ENCODE measurements at regions not wholly inside any gene's neighbourhood (a gene's known extent, or its start where the extent isn't known, plus 50 kb on each side); places are given as distances from the start of the nearest gene placed in this dataset.

- no peak overlapping the region for H3K4me3 ChIP-seq (ENCODE audit: low read length, poor library complexity, severe bottlenecking)
- H4K20me1 ChIP-seq (ENCODE audit: insufficient read depth, low read length, poor library complexity, severe bottlenecking), result no peaks in the 10 kb centered on the region
- H3K9ac ChIP-seq (ENCODE audit: low read depth, low read length, poor library complexity, severe bottlenecking), result no peak overlapping the region
- no peaks in the 10 kb centered on the region for H3K9me2 ChIP-seq (replicated peaks; ENCODE audit: low read depth, low read length)
- H3K36me3 ChIP-seq (ENCODE audit: insufficient read depth, low read length), result no peaks in the 10 kb centered on the region
- H2AFZ ChIP-seq (ENCODE audit: low read length), result no peak overlapping the region
- no peaks in the 10 kb centered on the region for H3F3A ChIP-seq (ENCODE audit: low read depth)
- no peak overlapping the region for H3K4me2 ChIP-seq (ENCODE audit: low read depth, low read length, poor library complexity, severe bottlenecking)
- TF ChIP-seq CTCF (conservative IDR thresholded peaks at IDR 0.05; ENCODE audit: low read length), result no peak
- no peaks in the 10 kb centered on the region for H3K4me1 ChIP-seq (ENCODE audit: insufficient read depth, low read length, poor library complexity, severe bottlenecking)
- no peaks in the 10 kb centered on the region for H3K9me3 ChIP-seq (ENCODE audit: insufficient read depth, low read depth, low read length)
- no peaks in the 10 kb centered on the region for H3K27me3 ChIP-seq (ENCODE audit: insufficient read depth, low read length, poor library complexity, severe bottlenecking)
- no peaks in the 10 kb centered on the region for H3K79me2 ChIP-seq (ENCODE audit: insufficient read depth, low read length)
Measured at GRCh38 chr1:208934933-208935332, 648.6 kb upstream of the CAMK1G start.

GRCh38 chr1:208935517-208936187 is 647.9 kb upstream of the CAMK1G start:
- H3K27me3 ChIP-seq (ENCODE audit: insufficient read depth, low read length, poor library complexity, severe bottlenecking), result no peaks in the 10 kb centered on the region
- no peak overlapping the region for H2AFZ ChIP-seq (ENCODE audit: low read length)
- H3K36me3 ChIP-seq (ENCODE audit: insufficient read depth, low read length), result no peaks in the 10 kb centered on the region
- H3K79me2 ChIP-seq (ENCODE audit: insufficient read depth, low read length), result no peaks in the 10 kb centered on the region
- H3K9me2 ChIP-seq (replicated peaks; ENCODE audit: low read depth, low read length), result no peaks in the 10 kb centered on the region
- TF ChIP-seq EZH2phosphoT487 (IDR thresholded peaks at IDR 0.05; ENCODE audit: borderline replicate concordance), result no peak
- no peak for TF ChIP-seq CTCF (conservative IDR thresholded peaks at IDR 0.05; ENCODE audit: low read length)
- no peak overlapping the region for H3K9ac ChIP-seq (ENCODE audit: low read depth, low read length, poor library complexity, severe bottlenecking)
- H3K4me2 ChIP-seq (ENCODE audit: low read depth, low read length, poor library complexity, severe bottlenecking), result no peak overlapping the region
- no peaks in the 10 kb centered on the region for H3F3A ChIP-seq (ENCODE audit: low read depth)
- H4K20me1 ChIP-seq (ENCODE audit: insufficient read depth, low read length, poor library complexity, severe bottlenecking), result no peaks in the 10 kb centered on the region
- H3K4me3 ChIP-seq (ENCODE audit: low read length, poor library complexity, severe bottlenecking), result no peak overlapping the region
- no peaks in the 10 kb centered on the region for H3K4me1 ChIP-seq (ENCODE audit: insufficient read depth, low read length, poor library complexity, severe bottlenecking)
- no peaks in the 10 kb centered on the region for H3K9me3 ChIP-seq (ENCODE audit: insufficient read depth, low read depth, low read length)

GRCh38 chr1:208939537-208940085 is 643.9 kb upstream of the CAMK1G start:
- H3K36me3 ChIP-seq (ENCODE audit: insufficient read depth, low read length), result no peaks in the 10 kb centered on the region
- H3K79me2 ChIP-seq (ENCODE audit: insufficient read depth, low read length), result no peaks in the 10 kb centered on the region
- no peaks in the 10 kb centered on the region for H3K4me1 ChIP-seq (ENCODE audit: insufficient read depth, low read length, poor library complexity, severe bottlenecking)
- H4K20me1 ChIP-seq (ENCODE audit: insufficient read depth, low read length, poor library complexity, severe bottlenecking), result no peaks in the 10 kb centered on the region
- H2AFZ ChIP-seq (ENCODE audit: low read length), result no peak overlapping the region
- no peak overlapping the region for H3K4me3 ChIP-seq (ENCODE audit: low read length, poor library complexity, severe bottlenecking)
- H3K9me3 ChIP-seq (ENCODE audit: insufficient read depth, low read depth, low read length), result no peaks in the 10 kb centered on the region
- no peak overlapping the region for H3K9ac ChIP-seq (ENCODE audit: low read depth, low read length, poor library complexity, severe bottlenecking)
- no peak overlapping the region for H3K4me2 ChIP-seq (ENCODE audit: low read depth, low read length, poor library complexity, severe bottlenecking)
- no peaks in the 10 kb centered on the region for H3K27me3 ChIP-seq (ENCODE audit: insufficient read depth, low read length, poor library complexity, severe bottlenecking)
- H3K9me2 ChIP-seq (replicated peaks; ENCODE audit: low read depth, low read length), result no peaks in the 10 kb centered on the region
- H3F3A ChIP-seq (ENCODE audit: low read depth), result no peaks in the 10 kb centered on the region
- TF ChIP-seq EZH2phosphoT487 (IDR thresholded peaks at IDR 0.05; ENCODE audit: borderline replicate concordance), result no peak
- TF ChIP-seq CTCF (conservative IDR thresholded peaks at IDR 0.05; ENCODE audit: low read length), result no peak

All from Loucy (cell line).